Anterior cingulate cortex (tissue), 58 donors: ENCODE measurements at regions not wholly inside any gene's neighbourhood (a gene's known extent, or its start where the extent isn't known, plus 50 kb on each side); places are given as distances from the start of the nearest gene placed in this dataset.

Experiments
- DNase-seq, 58 donors: peaks; one replicate each; lab custom pipeline; 2025; lab: John Stamatoyannopoulos, UW

DNA sequence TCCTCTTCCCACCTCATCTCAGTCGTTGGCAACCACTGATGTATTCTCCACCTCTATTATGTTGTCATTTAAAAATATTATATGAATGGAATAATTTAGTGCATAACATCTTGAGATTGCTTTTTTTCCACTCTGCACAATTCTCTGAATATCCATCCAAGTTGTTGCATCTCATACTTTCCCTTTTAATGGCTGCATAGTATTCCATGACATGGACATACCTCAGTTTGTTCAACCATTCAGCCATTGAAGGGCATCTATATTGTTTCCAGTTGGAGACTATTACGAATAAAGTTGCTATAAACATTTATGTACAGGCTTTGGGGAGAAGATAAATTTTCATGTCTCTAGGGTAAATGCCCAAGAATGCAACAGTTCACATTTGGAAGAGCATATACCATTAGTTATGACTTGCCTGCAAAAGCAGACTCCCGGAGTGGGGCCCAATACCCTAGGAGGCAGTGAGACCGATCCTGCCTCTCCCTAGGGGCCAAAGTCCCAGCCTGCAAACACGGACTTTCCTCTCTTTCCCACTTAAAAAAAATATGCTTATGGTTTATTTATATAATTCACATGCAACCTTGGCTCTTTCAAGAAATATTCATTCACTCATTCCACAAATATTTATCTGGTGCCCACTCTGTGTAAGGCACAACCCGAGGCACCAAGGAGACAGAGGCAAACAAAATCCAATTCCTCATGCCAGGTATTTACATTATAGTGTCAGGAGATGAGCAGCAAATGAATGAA is 227.0 kb upstream of the PMEPA1 start:
- DNase-seq = no peak

DNA sequence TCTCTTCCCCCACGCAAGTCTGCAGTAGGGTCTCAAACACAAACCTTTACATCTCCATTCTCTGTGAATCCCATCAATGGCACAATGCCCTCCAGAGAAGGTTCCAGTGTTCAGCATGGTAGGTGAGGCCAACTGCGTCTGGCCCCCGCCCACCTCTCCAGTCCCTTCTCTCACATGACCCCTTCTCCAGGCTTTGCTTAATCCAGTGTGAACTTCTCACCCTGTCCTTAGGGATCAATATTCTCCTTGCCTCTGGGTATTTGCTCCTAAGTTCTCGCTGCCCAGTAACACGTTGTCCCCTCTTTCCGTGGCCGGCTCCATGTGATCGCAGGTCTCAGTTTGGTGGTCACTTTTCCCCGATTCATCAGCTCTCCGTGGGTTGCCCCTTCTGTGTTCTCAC is 225.1 kb upstream of the PMEPA1 start:
- no peak for DNase-seq

DNA sequence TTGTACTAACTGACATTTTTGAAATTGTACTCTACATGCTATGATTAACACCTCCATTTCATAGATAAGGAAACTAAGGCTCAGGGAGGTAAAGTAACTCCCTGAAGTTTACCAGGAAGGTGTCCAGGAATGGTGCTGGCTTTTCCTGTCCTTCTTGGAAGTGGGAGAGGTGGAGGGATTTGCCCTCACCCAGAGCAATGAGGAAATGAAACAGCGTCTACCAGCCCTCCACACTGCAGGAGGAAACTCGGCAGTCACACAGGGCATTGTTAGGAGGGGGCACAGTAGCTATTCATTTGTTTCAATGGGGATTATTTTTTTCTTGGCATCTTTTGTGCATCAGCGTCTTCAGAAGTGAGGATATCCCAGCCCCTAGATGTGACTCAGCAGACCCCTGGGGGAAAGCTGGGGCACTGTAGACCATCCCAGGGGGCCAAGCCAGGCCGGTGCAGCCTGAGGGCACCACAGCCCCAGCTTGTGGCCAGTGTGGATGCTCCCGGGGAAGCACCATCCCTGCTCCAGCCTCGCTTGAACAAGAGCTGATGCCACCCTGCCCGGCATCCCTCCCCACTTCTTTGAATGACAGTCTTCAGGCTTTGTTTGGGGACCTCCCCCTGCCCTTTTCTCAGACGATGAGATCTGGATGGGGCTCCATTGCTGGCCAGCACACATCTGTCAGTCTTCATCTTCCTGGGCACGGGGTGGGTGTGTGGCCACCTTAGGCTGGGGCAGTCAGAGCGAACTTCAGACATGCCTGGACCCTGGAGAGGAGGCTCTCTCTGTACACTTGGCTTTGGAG is 224.4 kb upstream of the PMEPA1 start:
- no peak for DNase-seq

DNA sequence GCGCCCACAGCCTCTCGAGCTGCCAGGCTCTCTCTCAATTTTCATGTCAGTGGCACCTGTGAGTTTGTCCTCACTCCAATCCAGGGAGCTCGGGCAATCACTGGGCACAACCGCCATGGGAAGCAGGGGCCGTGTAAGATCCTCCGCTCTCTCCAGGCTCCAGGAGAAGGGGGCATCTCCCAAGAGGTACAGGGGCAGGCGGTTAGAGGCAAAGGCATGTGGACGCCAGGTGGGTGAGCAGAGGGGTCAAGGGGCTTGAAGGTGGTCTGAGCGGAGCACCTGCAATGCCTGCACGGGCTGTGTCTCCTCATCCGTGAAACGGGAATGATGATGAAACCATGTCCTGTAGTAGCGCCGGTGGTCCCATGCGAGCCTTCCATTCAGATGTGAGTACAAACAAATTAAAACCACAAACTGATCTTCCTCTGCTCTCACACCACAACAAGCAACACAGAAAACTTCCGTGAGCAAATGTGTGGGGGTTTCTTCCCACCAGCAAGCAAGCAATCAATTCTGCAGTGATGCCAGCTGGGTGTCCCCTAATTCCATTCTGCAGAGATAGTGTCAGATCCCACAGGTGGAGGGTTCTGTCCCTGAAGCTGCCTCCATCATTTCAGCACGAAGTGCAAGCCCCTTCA is 222.5 kb upstream of the PMEPA1 start:
- no peak for DNase-seq

DNA sequence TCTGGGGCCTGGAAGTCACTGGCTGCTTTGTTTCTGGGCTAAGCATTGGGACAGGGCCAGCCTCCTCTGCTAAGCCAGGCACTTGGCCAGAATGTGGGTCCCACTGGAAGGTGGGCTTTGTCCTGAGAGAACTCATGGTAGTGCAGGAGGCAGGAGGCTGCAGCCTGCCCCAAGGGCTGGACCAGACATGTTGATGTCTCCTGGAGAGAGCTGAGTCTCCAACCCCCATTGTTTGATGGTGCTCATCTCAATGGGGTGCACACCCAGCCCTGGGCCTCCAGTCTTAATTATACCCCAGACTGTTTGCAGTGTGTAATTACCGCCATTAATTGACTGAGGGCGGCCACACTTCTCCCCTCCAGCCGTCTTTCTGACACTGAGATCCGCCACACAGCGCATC is 220.5 kb upstream of the PMEPA1 start:
- peak in 1 of 58 donors; percentile 10 for DNase-seq

DNA sequence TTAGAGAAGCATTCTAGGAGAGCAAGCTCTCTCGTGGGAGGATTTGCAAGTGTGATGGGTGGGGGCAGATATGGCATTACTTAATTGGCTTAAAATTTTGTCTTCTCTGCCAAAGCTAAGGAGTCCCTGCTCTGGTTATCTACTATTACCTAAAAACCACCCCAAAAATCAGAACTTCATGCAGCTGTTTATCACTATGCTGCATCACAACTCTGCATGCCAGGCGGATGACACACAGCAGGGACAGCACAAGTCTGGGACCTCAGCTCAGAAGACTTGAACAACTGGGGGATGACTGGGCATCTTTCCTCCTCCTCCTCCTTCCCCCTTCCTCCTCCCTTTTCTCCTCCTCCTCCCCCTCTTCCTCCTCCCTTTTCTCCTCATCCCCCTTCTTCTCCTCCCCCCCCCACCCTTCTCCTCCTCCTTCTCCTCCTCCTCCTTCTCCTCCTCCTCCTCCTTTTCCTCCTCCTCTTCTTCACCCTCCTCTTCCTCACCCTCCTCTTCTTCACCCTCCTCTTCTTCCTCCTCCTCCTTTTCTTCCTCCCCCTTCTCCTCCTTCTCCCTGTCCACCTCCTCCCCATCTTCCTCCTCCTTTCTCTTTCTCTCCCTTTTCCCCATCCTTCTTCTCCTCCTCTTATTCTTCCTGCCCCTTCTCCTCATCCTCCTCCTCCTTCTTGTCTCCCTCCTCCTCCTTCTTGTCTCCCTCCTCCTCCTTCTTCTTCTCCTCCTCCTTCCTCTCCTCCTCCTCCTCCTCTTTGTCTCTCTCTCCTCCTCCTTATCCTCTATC is 218.6 kb upstream of the PMEPA1 start:
- DNase-seq = no peak

DNA sequence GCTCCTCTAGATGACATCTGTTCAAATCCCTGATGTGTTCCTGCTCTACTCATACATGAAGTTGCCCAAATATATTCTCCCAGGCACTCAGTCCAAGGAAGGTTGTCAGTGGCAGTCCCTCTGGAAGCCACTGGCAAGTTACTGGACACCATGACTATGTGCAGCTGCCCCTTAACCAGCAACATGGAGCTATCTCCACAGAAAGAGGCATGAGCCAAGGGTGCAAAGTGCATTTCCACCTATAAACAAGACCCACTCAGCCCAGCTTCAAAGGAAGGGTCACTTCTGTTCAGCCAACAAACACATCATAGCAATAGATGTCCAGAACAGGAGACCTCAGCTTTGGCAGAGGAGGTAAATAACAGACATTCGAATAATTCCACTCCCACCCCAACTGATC is 217.6 kb upstream of the PMEPA1 start:
- DNase-seq = no peak

DNA sequence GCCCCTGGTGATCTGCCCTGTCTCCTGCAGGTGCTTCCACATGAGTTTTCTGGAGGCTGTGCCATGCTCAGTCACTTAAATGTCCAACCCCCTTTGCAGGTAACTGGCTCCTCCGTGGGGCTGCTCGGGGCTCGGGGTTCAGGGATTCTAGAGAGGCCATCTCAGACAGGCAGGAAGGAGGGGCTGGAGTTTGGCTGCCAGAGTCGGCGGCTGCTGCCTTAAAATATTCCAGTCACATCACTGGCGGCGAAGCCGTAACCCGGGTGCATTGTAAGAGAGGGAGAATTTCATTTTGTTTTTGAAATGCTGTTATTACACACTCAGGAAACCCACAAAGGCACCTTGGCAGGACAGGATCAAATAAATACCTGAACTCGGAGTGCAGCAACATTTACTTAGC is 212.9 kb upstream of the PMEPA1 start:
- DNase-seq = peak in 6 of 58 donors; percentile 7 to 33 (median 18)

DNA sequence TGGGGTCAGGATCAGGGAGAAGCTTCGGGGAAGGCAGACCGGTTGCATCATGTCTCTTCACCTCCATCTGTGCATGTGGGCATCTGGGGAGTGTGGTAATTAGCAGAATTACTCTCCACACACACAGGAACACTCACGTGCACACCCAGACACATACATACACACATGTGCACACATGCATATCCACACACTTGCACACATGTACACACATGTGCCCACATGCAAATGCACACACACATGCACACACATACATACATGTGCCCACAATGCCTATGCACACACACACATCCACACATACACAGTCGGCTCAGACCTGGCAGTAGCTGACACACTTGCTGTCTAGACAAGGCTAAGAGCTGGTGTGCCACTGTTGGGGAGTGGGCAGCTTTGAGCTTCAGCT is 212.3 kb upstream of the PMEPA1 start:
- no peak for DNase-seq

DNA sequence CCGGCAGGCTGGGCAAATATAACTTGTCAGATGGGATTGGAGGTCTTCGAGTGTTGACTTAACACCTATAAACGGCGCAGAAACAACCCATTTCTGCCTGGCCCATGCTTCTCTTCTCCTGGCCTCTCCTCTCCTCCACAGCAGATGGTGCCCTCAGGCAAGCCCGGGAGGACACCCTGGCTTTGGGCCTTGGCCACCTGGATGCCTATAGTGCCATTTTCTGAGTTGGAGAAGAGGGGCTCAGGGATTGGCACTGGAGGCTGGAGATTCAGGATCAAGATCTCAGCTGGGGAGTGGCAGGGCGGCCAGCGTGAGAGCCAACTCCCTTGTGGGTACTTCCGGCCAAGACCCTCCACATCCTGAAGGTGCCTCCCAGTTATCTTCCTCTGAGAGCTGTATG is 211.9 kb upstream of the PMEPA1 start:
- DNase-seq = no peak

DNA sequence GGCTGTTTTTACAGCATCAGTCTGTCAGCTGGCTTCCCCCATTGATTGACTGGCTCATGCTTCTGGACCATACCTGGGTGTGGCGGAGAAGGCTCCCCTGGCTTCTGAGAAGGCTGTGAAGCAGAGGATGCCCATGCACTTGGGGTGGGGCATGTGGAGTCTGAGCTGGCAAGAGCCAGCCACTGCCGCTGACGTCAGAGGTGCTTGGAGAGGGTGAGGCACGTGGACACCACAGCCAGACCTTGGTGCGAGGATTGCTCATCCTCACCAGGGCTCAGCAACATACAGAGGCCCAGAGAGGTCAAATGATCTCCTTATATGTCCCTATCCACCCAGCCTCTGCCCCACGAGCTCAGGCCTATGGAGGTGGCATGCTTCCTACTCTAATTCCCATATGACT is 211.2 kb upstream of the PMEPA1 start:
- no peak for DNase-seq

DNA sequence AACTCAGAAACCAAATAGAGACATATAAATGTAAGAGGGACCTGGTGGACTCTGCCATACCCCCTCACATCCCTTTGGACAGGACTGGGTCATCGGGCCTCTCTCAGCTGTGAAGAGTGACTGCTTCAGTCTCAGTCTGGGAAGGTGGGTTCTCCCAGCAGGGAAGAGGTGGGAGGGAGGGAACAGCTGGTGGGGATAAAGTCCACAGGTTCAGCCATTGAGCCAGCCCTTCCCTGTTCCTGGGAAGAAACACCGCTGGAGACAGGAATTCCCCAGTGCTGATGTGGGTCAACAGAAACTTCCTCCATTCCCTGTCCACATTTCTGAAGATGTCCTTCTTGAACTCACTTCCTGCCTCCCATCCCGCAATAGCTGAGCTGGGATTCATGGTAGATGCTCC is 209.2 kb upstream of the PMEPA1 start:
- no peak for DNase-seq

DNA sequence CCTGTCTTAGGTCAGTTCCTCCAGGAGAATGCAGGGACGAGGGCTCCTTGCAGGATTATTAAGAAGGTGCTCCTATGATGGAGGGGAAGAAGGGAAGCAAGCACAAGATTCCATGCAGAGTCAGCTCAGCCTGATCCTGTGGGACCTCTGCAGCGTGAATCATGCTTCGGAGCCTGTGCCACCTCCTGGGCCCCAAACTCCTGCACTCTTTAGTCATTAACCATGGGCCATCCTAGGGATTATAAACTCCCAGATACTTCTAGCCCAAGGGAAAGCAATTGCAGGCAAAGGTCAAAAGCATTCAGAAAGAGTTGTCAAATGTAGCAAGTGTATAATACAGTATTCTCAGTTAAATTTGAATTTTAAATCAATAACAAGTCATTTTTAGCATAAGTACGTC is 208.7 kb upstream of the PMEPA1 start:
- DNase-seq = no peak

DNA sequence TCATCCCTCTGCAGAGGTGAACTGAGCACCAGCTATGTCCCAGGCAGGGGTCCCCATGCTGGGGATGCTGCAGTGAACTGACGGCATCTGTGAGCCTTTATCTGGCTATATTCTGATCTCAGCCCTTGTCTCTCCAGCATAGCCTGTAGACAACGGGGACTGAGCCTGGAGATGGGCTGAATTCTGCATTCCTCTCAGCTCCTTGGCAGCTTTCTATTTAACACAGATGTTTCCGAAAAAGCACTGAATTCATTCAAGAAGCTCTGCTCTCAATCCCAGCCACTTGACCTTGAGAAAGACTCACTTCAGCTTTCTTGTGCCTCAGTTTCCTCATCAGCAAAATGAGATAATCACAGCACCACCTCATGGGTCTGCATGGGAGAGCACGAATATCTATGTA is 204.4 kb upstream of the PMEPA1 start:
- DNase-seq = no peak

DNA sequence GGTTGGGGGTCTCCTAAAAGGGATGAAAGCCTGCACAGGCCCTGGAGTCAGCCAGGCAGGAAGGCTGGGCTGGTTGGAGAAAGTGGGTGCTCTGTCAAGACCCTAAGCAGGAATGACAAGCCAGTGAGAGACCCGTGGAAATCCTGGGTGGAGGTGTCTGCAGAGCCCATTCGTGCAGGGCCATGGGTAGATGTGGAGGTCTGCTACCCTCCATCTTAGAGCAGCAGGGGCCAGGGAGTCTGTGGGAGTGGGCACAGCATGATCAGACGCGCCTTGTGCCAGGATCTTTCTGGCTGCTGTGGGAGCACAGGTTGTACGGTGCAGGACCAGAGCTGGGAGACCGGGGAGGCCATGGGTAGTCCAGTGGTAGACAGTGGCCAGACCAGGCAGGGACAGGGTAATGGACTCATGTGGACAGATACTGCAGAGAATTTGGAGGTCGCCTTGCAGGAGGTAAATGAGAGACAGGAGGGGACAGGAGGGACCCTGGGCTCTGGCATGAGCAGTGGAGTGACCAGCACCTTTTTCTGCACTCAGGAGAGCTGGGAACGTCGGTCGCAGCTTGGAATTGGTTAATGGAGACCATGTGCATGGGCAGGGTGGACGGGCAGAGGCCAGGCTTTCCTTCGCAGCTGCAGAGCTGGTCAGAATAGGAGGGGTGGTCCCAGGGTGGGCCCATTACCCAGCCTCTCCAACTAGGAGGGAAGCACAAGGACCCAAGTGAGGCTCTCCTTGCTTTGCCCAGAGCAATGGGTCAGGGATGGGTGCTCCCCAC is 203.5 kb upstream of the PMEPA1 start:
- DNase-seq = no peak

DNA sequence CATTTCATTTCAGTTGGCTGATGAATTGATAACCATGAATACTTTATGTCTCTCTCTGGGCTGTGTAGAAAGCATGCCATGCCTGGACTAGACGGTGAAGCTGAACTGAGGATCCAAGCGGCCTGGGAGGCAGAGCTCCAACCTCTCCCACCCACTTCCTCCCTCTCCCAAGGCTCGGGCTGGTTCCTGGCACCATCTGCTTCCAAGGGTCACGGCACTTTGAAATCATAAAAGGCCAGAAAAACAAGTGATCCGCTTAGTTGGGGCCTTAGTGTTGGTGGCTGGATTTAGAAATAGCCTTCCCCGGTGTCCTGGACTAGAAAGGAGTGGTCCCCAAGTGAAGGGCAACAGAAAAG is 202.4 kb upstream of the PMEPA1 start:
- no peak for DNase-seq

DNA sequence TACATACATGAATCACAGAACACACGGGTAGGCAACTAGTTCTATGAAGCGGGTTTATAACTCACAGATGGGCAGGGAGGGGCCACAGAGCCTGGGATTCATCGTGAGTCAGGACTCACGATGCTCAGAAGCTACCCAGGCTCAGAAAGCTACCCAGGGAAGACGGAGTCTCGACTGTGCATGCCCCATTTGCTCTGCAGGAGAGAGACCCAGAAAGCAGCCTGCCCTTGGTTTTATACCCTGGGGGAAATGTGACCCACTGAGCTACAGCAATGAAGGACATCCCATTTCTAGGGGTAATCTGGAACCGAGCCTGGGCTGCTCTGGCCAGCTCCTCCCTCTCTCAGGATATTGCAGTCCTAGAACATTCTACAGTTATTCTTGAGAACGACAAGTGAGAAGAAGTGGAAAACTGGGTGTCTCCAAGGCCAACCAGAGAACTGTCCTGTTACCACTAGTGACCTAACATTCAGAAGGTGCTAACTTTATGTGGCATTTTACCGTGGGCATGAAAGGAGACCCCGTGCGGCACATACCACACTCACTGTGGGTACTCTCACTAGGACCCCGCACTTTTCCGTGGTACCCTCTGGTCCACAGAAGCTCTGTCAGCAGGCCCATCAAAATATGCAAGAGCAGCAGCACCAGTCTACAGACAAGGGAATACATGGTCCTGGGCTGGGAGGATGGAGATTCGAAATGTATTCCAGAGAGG is 201.9 kb upstream of the PMEPA1 start:
- DNase-seq = no peak

DNA sequence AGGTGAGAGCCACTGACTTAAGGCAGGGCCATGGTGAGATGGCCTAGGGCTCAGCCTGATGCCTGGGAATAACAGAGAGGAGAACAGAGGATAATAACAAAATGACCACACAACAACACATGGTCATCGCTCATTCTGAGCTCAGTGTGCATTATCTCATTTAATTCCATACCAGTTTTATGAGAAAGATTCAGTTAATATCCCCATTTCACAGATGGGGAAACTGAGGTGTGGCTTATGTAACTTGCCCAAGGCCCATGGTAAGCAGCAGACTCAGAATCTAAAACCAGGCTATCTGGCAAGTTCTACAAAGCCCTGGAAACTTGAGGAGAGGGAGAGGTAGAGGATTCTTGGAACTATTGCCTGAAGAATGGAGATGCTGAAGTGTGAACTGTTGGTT is 200.9 kb upstream of the PMEPA1 start:
- no peak for DNase-seq

DNA sequence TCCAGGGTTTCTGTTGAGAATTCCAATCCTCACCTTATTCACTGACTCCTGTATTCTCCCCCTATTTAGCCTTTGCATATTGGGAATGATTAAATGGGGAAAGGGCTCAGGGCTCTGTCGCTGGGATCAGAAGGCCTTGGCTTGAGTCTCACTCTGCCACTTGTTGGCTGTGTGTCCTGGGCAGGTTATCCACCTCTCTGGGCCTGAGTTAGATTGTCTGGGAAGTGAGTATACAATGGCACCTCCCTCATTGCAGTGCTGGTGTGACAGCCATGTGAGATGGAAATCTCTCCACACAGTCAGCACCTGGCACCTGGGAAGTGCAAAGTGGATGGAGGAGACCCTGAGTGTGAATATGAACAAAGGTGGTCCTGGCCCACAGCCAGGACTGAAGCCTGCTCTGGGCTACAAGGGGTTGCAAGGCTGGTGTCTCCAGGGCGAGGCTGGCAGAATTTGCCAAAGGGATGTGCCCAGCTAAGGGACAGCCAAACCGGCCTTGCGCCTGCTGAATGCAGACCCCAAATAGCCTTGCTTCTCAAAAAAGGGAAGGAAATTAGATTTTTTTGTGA is 200.0 kb upstream of the PMEPA1 start:
- no peak for DNase-seq
